ENCODE measurements at regions not wholly inside any gene's neighbourhood (a gene's known extent, or its start where the extent isn't known, plus 50 kb on each side); places are given as distances from the start of the nearest gene placed in this dataset.

- TF ChIP-seq CTCF (IDR thresholded peaks at IDR 0.05) (no peak), EP300 (IDR thresholded peaks at IDR 0.05) (no peak)
Measured at GRCh38 chr9:115300116-115300515, 182.2 kb upstream of the TNC start.
